ENCODE measurements at regions not wholly inside any gene's neighbourhood (a gene's known extent, or its start where the extent isn't known, plus 50 kb on each side); places are given as distances from the start of the nearest gene placed in this dataset.

DNA sequence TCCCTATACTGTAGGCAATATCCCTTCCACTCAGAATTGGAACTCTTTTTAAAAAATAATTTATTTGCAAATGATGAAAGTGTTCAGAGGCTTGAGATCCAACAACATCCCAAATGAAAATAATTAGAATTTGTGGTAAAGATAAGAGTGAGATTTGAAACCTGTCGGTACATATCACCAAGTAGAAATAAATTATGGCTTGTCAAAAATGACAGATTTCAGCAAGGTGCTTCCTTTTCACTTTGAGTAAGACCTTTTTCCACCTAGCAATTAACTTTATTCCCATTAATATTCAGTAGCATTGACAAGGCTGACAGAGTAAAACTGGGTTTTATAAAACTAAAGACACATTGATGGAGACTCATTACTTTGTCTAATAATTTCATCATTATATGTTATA is 107.7 kb upstream of the PRKD1 start:
- TF ChIP-seq POLR2A (IDR thresholded peaks at IDR 0.05) (no peak), POLR2AphosphoS5 (IDR thresholded peaks at IDR 0.05) (no peak), EP300 (IDR thresholded peaks at IDR 0.05) (no peak)
- TF ChIP-seq, protein P1, sequence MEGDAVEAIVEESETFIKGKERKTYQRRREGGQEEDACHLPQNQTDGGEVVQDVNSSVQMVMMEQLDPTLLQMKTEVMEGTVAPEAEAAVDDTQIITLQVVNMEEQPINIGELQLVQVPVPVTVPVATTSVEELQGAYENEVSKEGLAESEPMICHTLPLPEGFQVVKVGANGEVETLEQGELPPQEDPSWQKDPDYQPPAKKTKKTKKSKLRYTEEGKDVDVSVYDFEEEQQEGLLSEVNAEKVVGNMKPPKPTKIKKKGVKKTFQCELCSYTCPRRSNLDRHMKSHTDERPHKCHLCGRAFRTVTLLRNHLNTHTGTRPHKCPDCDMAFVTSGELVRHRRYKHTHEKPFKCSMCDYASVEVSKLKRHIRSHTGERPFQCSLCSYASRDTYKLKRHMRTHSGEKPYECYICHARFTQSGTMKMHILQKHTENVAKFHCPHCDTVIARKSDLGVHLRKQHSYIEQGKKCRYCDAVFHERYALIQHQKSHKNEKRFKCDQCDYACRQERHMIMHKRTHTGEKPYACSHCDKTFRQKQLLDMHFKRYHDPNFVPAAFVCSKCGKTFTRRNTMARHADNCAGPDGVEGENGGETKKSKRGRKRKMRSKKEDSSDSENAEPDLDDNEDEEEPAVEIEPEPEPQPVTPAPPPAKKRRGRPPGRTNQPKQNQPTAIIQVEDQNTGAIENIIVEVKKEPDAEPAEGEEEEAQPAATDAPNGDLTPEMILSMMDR (IDR thresholded peaks at IDR 0.05), result no peak
- Histone ChIP-seq H3K27ac (no peak overlapping the region), H3K4me1 (no peaks in the 10 kb centered on the region), H3K9me3 (peaks cover 0 to 15% (median 0%) of the 10 kb centered on the region in 3 donors), H3K27me3 (no peaks in the 10 kb centered on the region), H3K4me3 (no peak overlapping the region), H3K36me3 (no peaks in the 10 kb centered on the region)
- WGBS, 2 donors (ENCODE audit: low coverage in 1 of 2), result 75 to 79% methylated on average over 1 of the region's 1 CpG
- no peak for ATAC-seq

GRCh38 chr14:30045720-30046119 is 118.1 kb upstream of the PRKD1 start:
- Histone ChIP-seq H3K9me3 (no peaks in the 10 kb centered on the region), H3K27ac (no peak overlapping the region), H3K4me1 (no peaks in the 10 kb centered on the region), H3K36me3 (no peaks in the 10 kb centered on the region), H3K4me3 (no peak overlapping the region), H3K27me3 (no peaks in the 10 kb centered on the region)
- no peak for ATAC-seq
- no peak for TF ChIP-seq POLR2AphosphoS5 (IDR thresholded peaks at IDR 0.05)
- TF ChIP-seq, protein P1 (IDR thresholded peaks at IDR 0.05), result no peak
- TF ChIP-seq EP300 (IDR thresholded peaks at IDR 0.05), result no peak
- no peak for TF ChIP-seq POLR2A (IDR thresholded peaks at IDR 0.05)
- 81 to 88% methylated on average over 5 of the region's 5 CpGs for WGBS, 2 donors (ENCODE audit: low coverage in 1 of 2)

DNA sequence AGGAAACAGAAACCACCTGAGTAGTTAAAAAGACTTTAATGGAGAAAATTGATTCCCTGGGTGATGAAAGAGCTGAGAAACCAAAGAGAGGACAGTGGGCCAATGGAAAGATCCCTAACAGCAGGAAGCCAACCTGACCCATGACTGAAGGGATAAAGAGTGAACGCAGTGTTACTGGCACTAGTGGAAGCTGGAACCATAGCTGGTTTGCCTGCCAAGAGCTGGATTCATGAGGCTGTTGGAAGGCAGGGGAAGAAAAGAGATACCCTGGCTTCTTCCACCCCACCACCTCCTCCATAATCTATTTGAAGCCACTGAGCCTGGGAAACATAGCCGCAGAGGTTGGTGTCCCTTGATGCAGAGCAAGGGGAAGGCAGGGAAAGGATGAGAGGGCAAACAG is 125.5 kb upstream of the PRKD1 start:
- no peaks in the 10 kb centered on the region for H3K9me3 ChIP-seq
- no peak overlapping the region for H3K4me3 ChIP-seq
- TF ChIP-seq, protein P1 (IDR thresholded peaks at IDR 0.05), result no peak
- no peak for TF ChIP-seq POLR2AphosphoS5 (IDR thresholded peaks at IDR 0.05)
- TF ChIP-seq EP300 (IDR thresholded peaks at IDR 0.05), result no peak
- TF ChIP-seq POLR2A (IDR thresholded peaks at IDR 0.05), result no peak
- 50 to 64% methylated on average over 1 to 2 of the region's 2 CpGs for WGBS, 2 donors (ENCODE audit: low coverage in 1 of 2)
- no peak overlapping the region for H3K27ac ChIP-seq
- no peak for ATAC-seq
- no peaks in the 10 kb centered on the region for H3K27me3 ChIP-seq
- no peaks in the 10 kb centered on the region for H3K36me3 ChIP-seq
- peaks cover 0 to 10% (median 0%) of the 10 kb centered on the region in 3 donors for H3K4me1 ChIP-seq

DNA sequence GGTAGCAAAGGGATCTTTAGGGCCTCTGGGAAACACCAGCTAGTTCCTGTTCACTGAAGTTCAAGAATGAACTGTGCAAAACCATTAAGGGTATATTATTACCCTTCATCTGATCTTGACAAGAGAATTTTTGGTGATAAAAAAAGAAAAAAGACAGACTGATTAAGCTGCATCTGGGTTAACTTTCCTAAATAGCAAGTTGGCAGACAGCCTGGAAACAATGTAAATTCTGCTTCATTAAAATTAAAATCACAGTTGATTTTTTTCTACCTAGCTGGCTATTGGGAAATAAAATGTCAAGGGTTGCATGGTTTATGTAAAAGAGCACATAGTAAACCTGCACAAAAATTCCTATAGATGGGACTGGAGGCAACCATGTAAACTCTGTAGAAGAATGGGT is 126.6 kb upstream of the PRKD1 start:
- Histone ChIP-seq H3K4me1 (peaks cover 0 to 10% (median 0%) of the 10 kb centered on the region in 3 donors), H3K27ac (no peak overlapping the region), H3K36me3 (no peaks in the 10 kb centered on the region), H3K27me3 (no peaks in the 10 kb centered on the region), H3K4me3 (no peak overlapping the region), H3K9me3 (no peaks in the 10 kb centered on the region)
- TF ChIP-seq POLR2AphosphoS5 (IDR thresholded peaks at IDR 0.05) (no peak), EP300 (IDR thresholded peaks at IDR 0.05) (no peak), POLR2A (IDR thresholded peaks at IDR 0.05) (no peak)
- TF ChIP-seq, protein P1 (IDR thresholded peaks at IDR 0.05), result no peak
- no peak for ATAC-seq

- TF ChIP-seq POLR2AphosphoS5 (IDR thresholded peaks at IDR 0.05), result no peak
- TF ChIP-seq, protein P1 (IDR thresholded peaks at IDR 0.05), result no peak
- no peak for TF ChIP-seq EP300 (IDR thresholded peaks at IDR 0.05)
- TF ChIP-seq POLR2A (IDR thresholded peaks at IDR 0.05), result no peak
- Histone ChIP-seq H3K36me3 (no peaks in the 10 kb centered on the region), H3K4me3 (no peak overlapping the region), H3K27ac (no peak overlapping the region), H3K27me3 (no peaks in the 10 kb centered on the region), H3K4me1 (peaks cover 0 to 2% (median 0%) of the 10 kb centered on the region in 3 donors), H3K9me3 (no peaks in the 10 kb centered on the region)
- ATAC-seq, result no peak
- WGBS, 2 donors (ENCODE audit: low coverage in 1 of 2), result 100% methylated on average over 1 of the region's 1 CpG
Observed at GRCh38 chr14:30058401-30058800, 130.8 kb upstream of the PRKD1 start.

All from gastroesophageal sphincter (tissue), 4 donors.